ENCODE measurements at regions not wholly inside any gene's neighbourhood (a gene's known extent, or its start where the extent isn't known, plus 50 kb on each side); places are given as distances from the start of the nearest gene placed in this dataset.

GRCh38 chr6:40108736-40109135, 174.5 kb upstream of the MOCS1 start:
- no peak overlapping the region for H3K27ac ChIP-seq (ENCODE audit: low read depth in 2 of 2, low read length in 2 of 2)
- H3K36me3 ChIP-seq (ENCODE audit: control insufficient read depth in 2 of 2, insufficient read depth in 2 of 2, low read length in 2 of 2), result no peaks in the 10 kb centered on the region
- H3K4me1 ChIP-seq (ENCODE audit: control insufficient read depth in 2 of 2, insufficient read depth in 2 of 2, low read length in 2 of 2), result peaks cover 0 to 2% of the 10 kb centered on the region in 2 donors
- H3K9ac ChIP-seq (ENCODE audit: low read depth in 1 of 2, low read length in 2 of 2), result no peak overlapping the region
- H3K4me3 ChIP-seq (ENCODE audit: low read length in 2 of 2), result no peak overlapping the region
- H3K9me3 ChIP-seq (ENCODE audit: control insufficient read depth in 2 of 2, low read length in 2 of 2), result no peaks in the 10 kb centered on the region
- no peaks in the 10 kb centered on the region for H3K27me3 ChIP-seq (ENCODE audit: control insufficient read depth in 2 of 2, insufficient read depth in 2 of 2, low read length in 2 of 2)

DNA sequence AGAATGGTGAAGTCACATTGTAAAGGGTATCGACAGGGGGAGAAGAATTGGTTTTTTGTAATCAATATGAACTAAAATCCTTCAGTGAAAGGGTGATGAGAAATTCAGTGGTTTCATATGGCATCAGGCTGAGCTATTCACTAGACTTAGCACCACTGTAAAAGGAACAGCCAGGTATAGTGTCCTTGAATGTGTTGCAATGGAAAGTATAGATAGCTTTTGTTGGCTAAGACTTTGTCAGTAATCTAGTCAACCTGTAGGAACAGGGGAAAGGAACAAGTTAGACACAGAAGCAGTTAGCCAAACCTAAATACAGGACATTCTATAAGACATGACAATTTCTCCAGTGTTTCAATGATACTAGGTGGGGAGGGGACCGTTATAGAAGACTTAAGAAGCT, 172.6 kb upstream of the MOCS1 start:
- no peak overlapping the region for H3K27ac ChIP-seq (ENCODE audit: low read depth in 2 of 2, low read length in 2 of 2)

GRCh38 chr6:40098774-40099173, 164.5 kb upstream of the MOCS1 start:
- no peak overlapping the region for H3K9ac ChIP-seq (ENCODE audit: low read depth in 1 of 2, low read length in 2 of 2)
- H3K27ac ChIP-seq (ENCODE audit: low read depth in 2 of 2, low read length in 2 of 2), result no peak overlapping the region
- no peaks in the 10 kb centered on the region for H3K27me3 ChIP-seq (ENCODE audit: control insufficient read depth in 2 of 2, insufficient read depth in 2 of 2, low read length in 2 of 2)
- H3K4me3 ChIP-seq (ENCODE audit: low read length in 2 of 2), result no peak overlapping the region
- no peaks in the 10 kb centered on the region for H3K36me3 ChIP-seq (ENCODE audit: control insufficient read depth in 2 of 2, insufficient read depth in 2 of 2, low read length in 2 of 2)
- H3K9me3 ChIP-seq (ENCODE audit: control insufficient read depth in 2 of 2, low read length in 2 of 2), result no peaks in the 10 kb centered on the region
- no peaks in the 10 kb centered on the region for H3K4me1 ChIP-seq (ENCODE audit: control insufficient read depth in 2 of 2, insufficient read depth in 2 of 2, low read length in 2 of 2)

More for the DNA sequence above, 172.6 kb upstream of the MOCS1 start:
- Histone ChIP-seq H3K4me3 (ENCODE audit: low read length in 2 of 2) (no peak overlapping the region), H3K36me3 (ENCODE audit: control insufficient read depth in 2 of 2, insufficient read depth in 2 of 2, low read length in 2 of 2) (no peaks in the 10 kb centered on the region), H3K4me1 (ENCODE audit: control insufficient read depth in 2 of 2, insufficient read depth in 2 of 2, low read length in 2 of 2) (peaks cover 0 to 2% of the 10 kb centered on the region in 2 donors), H3K27me3 (ENCODE audit: control insufficient read depth in 2 of 2, insufficient read depth in 2 of 2, low read length in 2 of 2) (no peaks in the 10 kb centered on the region), H3K9me3 (ENCODE audit: control insufficient read depth in 2 of 2, low read length in 2 of 2) (no peaks in the 10 kb centered on the region), H3K9ac (ENCODE audit: low read depth in 1 of 2, low read length in 2 of 2) (no peak overlapping the region)

- Histone ChIP-seq H3K27ac (ENCODE audit: low read depth in 2 of 2, low read length in 2 of 2) (no peak overlapping the region), H3K4me3 (ENCODE audit: low read length in 2 of 2) (no peak overlapping the region), H3K9ac (ENCODE audit: low read depth in 1 of 2, low read length in 2 of 2) (no peak overlapping the region), H3K4me1 (ENCODE audit: control insufficient read depth in 2 of 2, insufficient read depth in 2 of 2, low read length in 2 of 2) (no peaks in the 10 kb centered on the region), H3K27me3 (ENCODE audit: control insufficient read depth in 2 of 2, insufficient read depth in 2 of 2, low read length in 2 of 2) (no peaks in the 10 kb centered on the region), H3K36me3 (ENCODE audit: control insufficient read depth in 2 of 2, insufficient read depth in 2 of 2, low read length in 2 of 2) (no peaks in the 10 kb centered on the region), H3K9me3 (ENCODE audit: control insufficient read depth in 2 of 2, low read length in 2 of 2) (no peaks in the 10 kb centered on the region)
Observed at GRCh38 chr6:40097590-40097989, 163.3 kb upstream of the MOCS1 start.

GRCh38 chr6:40083141-40083920, 149.1 kb upstream of the MOCS1 start:
- no peak overlapping the region for H3K27ac ChIP-seq (ENCODE audit: low read depth in 2 of 2, low read length in 2 of 2)
- H3K27me3 ChIP-seq (ENCODE audit: control insufficient read depth in 2 of 2, insufficient read depth in 2 of 2, low read length in 2 of 2), result no peaks in the 10 kb centered on the region
- H3K4me3 ChIP-seq (ENCODE audit: low read length in 2 of 2), result no peak overlapping the region
- H3K9me3 ChIP-seq (ENCODE audit: control insufficient read depth in 2 of 2, low read length in 2 of 2), result no peaks in the 10 kb centered on the region
- H3K4me1 ChIP-seq (ENCODE audit: control insufficient read depth in 2 of 2, insufficient read depth in 2 of 2, low read length in 2 of 2), result no peaks in the 10 kb centered on the region
- H3K36me3 ChIP-seq (ENCODE audit: control insufficient read depth in 2 of 2, insufficient read depth in 2 of 2, low read length in 2 of 2), result no peaks in the 10 kb centered on the region
- no peak overlapping the region for H3K9ac ChIP-seq (ENCODE audit: low read depth in 1 of 2, low read length in 2 of 2)

DNA sequence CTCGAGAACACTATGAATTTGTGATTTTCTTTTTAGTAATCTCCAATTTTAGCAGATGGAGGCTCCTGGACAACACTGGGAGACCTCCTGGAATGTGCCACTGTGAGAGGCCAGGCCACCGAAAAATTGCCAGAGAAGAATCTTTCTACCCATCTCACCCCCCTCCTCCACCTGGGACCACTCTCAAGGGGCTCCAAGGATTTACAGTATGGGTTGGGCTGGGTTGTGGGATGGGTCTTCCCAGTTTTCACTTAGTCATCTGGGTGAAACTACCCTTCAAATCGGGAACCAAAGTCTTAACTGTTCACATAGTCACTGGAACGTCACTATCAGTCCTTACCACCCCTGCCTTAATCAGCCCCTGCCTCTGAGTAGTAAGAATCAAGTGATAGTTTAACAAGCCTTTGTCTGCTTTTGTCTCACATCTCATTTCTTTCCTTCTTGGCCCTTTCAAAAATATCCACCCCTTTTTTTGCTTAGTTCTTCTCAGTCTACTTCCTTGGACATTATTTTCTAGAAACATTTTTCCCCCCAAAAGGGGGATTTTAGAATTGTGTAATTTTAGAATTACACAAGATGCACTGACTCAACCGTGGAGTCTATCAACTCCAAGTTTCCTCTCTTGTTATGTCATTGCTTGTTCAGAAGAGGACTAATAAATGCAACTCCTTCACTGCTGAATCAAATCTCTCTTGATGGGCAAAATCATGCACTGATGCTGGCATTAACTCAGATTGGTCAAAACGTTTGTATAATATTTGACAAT, 148.2 kb upstream of the MOCS1 start:
- H3K9ac ChIP-seq (ENCODE audit: low read depth in 1 of 2, low read length in 2 of 2), result no peak overlapping the region
- no peak overlapping the region for H3K4me3 ChIP-seq (ENCODE audit: low read length in 2 of 2)
- no peaks in the 10 kb centered on the region for H3K9me3 ChIP-seq (ENCODE audit: control insufficient read depth in 2 of 2, low read length in 2 of 2)
- no peaks in the 10 kb centered on the region for H3K36me3 ChIP-seq (ENCODE audit: control insufficient read depth in 2 of 2, insufficient read depth in 2 of 2, low read length in 2 of 2)
- no peaks in the 10 kb centered on the region for H3K27me3 ChIP-seq (ENCODE audit: control insufficient read depth in 2 of 2, insufficient read depth in 2 of 2, low read length in 2 of 2)
- H3K4me1 ChIP-seq (ENCODE audit: control insufficient read depth in 2 of 2, insufficient read depth in 2 of 2, low read length in 2 of 2), result no peaks in the 10 kb centered on the region
- no peak overlapping the region for H3K27ac ChIP-seq (ENCODE audit: low read depth in 2 of 2, low read length in 2 of 2)

- Histone ChIP-seq H3K4me3 (ENCODE audit: low read length in 2 of 2) (no peak overlapping the region), H3K9me3 (ENCODE audit: control insufficient read depth in 2 of 2, low read length in 2 of 2) (no peaks in the 10 kb centered on the region), H3K9ac (ENCODE audit: low read depth in 1 of 2, low read length in 2 of 2) (no peak overlapping the region), H3K27me3 (ENCODE audit: control insufficient read depth in 2 of 2, insufficient read depth in 2 of 2, low read length in 2 of 2) (no peaks in the 10 kb centered on the region), H3K27ac (ENCODE audit: low read depth in 2 of 2, low read length in 2 of 2) (no peak overlapping the region), H3K4me1 (ENCODE audit: control insufficient read depth in 2 of 2, insufficient read depth in 2 of 2, low read length in 2 of 2) (no peaks in the 10 kb centered on the region), H3K36me3 (ENCODE audit: control insufficient read depth in 2 of 2, insufficient read depth in 2 of 2, low read length in 2 of 2) (no peaks in the 10 kb centered on the region)
Observed at GRCh38 chr6:40077736-40078135, 143.5 kb upstream of the MOCS1 start.

DNA sequence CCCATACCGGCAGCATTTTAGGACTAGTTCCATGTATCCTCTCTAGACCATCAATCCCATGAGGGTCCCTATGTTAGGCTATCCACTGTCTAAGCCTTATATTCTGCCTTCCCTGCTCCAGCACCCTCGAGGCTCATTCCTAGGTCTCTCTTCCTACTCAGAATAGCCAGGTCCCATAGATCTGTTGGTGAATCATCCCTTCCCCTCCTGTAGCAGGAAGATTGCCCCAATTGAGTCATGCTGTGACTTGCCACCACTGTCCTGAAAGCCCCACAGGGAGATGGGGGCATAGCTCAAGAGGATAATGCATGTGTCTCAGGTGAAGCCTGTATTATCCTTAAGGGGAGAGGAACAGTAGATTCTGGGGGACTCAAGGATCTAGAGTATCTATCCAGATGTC, 143.1 kb upstream of the MOCS1 start:
- no peaks in the 10 kb centered on the region for H3K36me3 ChIP-seq (ENCODE audit: control insufficient read depth in 2 of 2, insufficient read depth in 2 of 2, low read length in 2 of 2)
- no peak overlapping the region for H3K27ac ChIP-seq (ENCODE audit: low read depth in 2 of 2, low read length in 2 of 2)
- H3K27me3 ChIP-seq (ENCODE audit: control insufficient read depth in 2 of 2, insufficient read depth in 2 of 2, low read length in 2 of 2), result no peaks in the 10 kb centered on the region
- no peaks in the 10 kb centered on the region for H3K9me3 ChIP-seq (ENCODE audit: control insufficient read depth in 2 of 2, low read length in 2 of 2)
- H3K4me1 ChIP-seq (ENCODE audit: control insufficient read depth in 2 of 2, insufficient read depth in 2 of 2, low read length in 2 of 2), result no peaks in the 10 kb centered on the region
- no peak overlapping the region for H3K4me3 ChIP-seq (ENCODE audit: low read length in 2 of 2)
- H3K9ac ChIP-seq (ENCODE audit: low read depth in 1 of 2, low read length in 2 of 2), result no peak overlapping the region

- H3K27ac ChIP-seq (ENCODE audit: low read depth in 2 of 2, low read length in 2 of 2), result no peak overlapping the region
- H3K36me3 ChIP-seq (ENCODE audit: control insufficient read depth in 2 of 2, insufficient read depth in 2 of 2, low read length in 2 of 2), result no peaks in the 10 kb centered on the region
- H3K4me1 ChIP-seq (ENCODE audit: control insufficient read depth in 2 of 2, insufficient read depth in 2 of 2, low read length in 2 of 2), result no peaks in the 10 kb centered on the region
- no peak overlapping the region for H3K9ac ChIP-seq (ENCODE audit: low read depth in 1 of 2, low read length in 2 of 2)
- H3K27me3 ChIP-seq (ENCODE audit: control insufficient read depth in 2 of 2, insufficient read depth in 2 of 2, low read length in 2 of 2), result no peaks in the 10 kb centered on the region
- H3K4me3 ChIP-seq (ENCODE audit: low read length in 2 of 2), result no peak overlapping the region
- no peaks in the 10 kb centered on the region for H3K9me3 ChIP-seq (ENCODE audit: control insufficient read depth in 2 of 2, low read length in 2 of 2)
Observed at GRCh38 chr6:40075056-40075590, 140.9 kb upstream of the MOCS1 start.

DNA sequence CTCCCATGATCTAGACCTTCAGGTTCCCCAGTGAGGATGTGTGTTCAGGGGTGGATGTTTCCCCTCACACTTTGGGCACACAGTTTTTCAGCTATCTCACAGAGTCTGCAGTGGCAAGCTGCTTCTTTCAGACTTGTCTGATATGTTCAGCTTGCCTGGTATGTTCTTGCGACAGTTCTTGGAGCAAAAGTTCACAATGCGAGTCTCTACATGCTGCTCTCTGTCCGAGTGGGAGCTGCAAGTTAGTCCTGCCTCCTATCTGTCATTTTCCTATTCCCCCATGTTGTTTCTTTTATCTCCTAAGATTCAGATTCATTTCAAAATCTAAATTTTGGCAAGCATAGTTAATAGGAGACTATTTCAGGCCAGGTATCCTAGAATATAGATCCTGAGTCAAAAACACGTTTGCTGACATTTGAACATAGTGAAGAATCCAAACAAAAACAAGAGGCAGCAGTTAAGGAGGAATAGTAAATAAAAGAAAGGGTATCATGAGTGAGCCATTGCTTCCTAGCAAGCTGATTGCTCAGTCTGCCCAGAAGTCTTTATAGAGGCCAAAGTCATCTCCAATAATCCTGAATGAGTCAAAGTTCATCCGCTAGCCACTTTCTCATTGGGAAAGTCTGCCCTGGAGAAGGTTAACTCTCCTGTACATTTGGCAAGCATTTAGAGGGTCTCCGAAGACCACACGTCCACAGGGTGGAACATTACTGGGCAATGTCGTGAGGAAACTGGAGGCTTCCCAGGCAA, 140.2 kb upstream of the MOCS1 start:
- no peak overlapping the region for H3K27ac ChIP-seq (ENCODE audit: low read depth in 2 of 2, low read length in 2 of 2)
- no peak overlapping the region for H3K9ac ChIP-seq (ENCODE audit: low read depth in 1 of 2, low read length in 2 of 2)
- H3K36me3 ChIP-seq (ENCODE audit: control insufficient read depth in 2 of 2, insufficient read depth in 2 of 2, low read length in 2 of 2), result no peaks in the 10 kb centered on the region
- no peak overlapping the region for H3K4me3 ChIP-seq (ENCODE audit: low read length in 2 of 2)
- H3K27me3 ChIP-seq (ENCODE audit: control insufficient read depth in 2 of 2, insufficient read depth in 2 of 2, low read length in 2 of 2), result no peaks in the 10 kb centered on the region
- no peaks in the 10 kb centered on the region for H3K9me3 ChIP-seq (ENCODE audit: control insufficient read depth in 2 of 2, low read length in 2 of 2)
- no peaks in the 10 kb centered on the region for H3K4me1 ChIP-seq (ENCODE audit: control insufficient read depth in 2 of 2, insufficient read depth in 2 of 2, low read length in 2 of 2)

All from mucosa of rectum (tissue), 2 donors.